ENCODE measurements at regions not wholly inside any gene's neighbourhood (a gene's known extent, or its start where the extent isn't known, plus 50 kb on each side); places are given as distances from the start of the nearest gene placed in this dataset.
"Not testable (repeated sequence)": the region's sequence is repeated elsewhere in the genome, so short reads cannot be mapped to it uniquely, and the experiment has no call there.

DNA sequence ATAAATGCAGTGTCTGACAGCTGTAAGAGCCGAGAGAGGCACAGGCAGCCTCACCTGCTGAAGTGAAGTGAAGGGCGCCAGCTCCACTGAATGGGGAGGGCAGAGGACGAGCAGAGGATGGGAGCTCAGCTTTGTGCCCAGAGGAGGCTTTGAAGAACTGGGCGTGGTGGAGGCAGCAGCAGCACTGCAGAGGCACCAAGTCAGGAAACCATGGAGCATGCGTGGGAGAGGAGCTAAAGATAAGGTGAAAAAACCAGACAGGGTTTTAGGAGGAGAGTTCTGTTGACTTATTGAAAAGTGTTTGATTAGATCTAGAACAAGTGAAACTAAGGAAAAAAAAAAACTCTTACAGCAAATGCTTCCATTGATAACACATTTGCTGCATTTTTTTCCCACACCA lies 216.4 kb downstream of the CXCL12 start:
- DNase-seq, result no peak

- DNase-seq, result no peak
Measured at GRCh38 chr10:44167752-44168151, 217.1 kb downstream of the CXCL12 start.

DNA sequence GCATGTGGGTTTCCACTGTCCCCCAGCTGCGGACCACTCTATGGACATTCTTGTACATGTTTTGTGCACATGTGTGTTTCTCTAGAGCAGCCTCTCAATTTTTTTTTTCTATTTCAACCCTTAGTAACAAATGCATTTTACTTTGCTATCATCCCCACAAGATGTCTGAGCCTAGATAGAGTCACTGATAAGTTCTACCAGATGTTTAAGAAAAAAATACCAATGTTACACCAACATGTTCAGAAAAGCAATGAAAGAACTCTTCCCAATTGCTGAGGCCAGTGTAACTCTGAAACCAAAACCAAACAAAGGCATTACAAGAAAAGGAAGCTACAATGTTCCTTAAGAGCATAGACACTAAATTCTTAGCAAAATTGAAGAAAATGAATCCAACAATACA lies 218.5 kb downstream of the CXCL12 start:
- DNase-seq, result no peak

GRCh38 chr10:44164251-44164956 lies 220.5 kb downstream of the CXCL12 start:
- DNase-seq, result no peak

DNA sequence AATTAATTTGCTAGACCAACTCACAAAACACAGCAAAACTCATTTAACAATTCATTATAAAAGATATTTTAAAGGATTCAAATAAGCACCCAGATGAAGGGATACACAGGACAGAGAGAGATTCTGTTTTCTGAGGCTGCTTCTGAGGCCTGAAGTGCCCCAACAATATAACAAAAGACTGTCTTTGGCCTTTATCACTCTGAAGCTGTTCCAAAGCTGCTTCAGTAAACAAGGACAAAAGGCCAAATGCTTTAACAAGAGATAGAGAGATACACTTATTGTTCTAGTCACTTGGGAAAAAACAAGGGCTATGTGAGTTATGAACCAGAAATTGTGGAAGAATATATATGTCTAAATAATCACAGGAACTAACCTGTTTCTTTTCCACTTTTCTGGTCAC lies 223.7 kb downstream of the CXCL12 start:
- no peak for DNase-seq

- DNase-seq, result no peak
Measured at GRCh38 chr10:44157574-44157973, 227.3 kb downstream of the CXCL12 start.

DNA sequence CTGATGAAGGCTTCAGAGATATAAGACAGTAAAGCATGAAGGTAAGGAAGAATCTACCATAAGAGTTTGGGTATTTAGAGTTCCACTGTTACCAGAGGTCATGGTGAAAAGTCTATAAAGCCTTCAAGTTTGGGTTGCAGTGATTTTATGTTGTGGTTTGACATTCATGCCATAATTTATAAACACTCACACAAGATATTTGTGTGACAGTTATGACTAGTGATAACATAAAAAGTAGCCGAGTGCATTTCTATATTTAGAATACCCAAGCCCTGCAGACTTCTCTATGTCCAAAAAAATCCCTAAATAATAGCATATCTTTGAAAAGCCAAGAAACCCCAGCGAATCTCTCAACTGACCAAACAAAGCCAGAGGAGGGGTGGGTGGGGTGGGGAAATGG lies 229.9 kb downstream of the CXCL12 start:
- DNase-seq, result no peak

- no peak for DNase-seq
Measured at GRCh38 chr10:44153918-44154670, 230.8 kb downstream of the CXCL12 start.

- no peak for DNase-seq
Measured at GRCh38 chr10:44143556-44143955, 241.3 kb downstream of the CXCL12 start.

DNA sequence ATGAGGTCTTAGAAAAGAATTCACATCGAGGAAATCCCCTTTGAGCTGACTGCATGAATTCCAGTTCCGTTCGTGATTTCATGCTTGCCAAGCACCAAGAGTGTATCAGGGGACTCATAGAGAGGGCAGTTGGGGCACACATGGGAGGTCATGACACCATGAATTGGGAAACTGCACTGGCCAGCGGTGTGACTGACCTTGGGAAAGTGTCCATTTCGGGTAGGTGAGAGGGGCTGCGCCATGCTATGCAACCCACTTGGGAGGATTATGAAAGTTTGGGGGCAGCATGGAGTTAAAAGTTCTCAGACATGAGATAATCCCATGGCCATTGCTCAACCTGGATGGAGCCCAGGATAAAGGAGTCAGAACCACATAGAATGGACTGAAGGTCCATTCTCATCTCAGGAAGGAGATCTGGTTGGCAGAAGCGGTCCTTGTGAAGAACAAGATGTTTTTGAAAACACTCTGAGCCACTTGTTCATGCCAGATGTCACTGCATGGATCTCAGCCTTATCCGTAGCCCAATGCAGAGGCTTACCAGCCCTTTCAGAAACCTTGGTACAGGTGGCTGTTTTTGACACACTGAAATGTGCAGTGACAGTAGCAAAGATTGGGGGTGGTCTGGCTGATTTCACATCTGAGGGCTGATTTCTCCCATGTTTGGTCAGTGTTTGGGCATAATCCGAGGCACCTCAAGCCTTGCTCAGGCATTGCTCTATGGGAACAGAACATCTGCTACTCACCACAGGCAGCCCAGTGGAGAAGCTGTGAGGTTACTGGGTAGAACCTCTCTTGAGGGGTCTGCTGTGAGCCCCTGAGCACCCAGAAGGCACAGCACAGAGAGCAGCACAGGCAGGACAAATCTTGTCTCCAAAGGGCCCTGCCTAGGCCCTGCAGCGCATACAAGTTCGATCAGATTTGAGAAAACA lies 252.3 kb downstream of the CXCL12 start:
- DNase-seq, result no peak

GRCh38 chr10:44126291-44126717 lies 258.6 kb downstream of the CXCL12 start:
- DNase-seq, result no peak

DNA sequence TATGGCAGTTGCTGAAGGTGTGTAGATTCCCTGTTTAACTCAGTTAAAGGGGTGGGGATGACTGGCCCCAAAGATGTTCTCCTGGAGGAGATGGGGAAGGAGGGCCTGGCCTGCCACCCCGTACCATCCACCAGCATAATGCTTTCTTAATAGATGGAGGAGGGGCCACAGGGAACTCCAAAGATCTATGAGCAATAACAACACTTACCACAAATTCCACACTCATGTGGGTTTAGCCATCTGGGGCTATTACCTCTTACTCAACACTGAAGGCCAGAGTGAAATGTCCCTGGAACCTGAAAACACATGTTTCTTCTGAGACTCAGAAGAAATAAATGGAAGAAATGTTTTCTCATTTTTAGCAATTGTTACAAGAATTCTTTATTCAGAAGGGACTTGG lies 259.0 kb downstream of the CXCL12 start:
- DNase-seq, result no peak

- DNase-seq, result no peak
Measured at GRCh38 chr10:44118500-44118899, 266.4 kb downstream of the CXCL12 start.

DNA sequence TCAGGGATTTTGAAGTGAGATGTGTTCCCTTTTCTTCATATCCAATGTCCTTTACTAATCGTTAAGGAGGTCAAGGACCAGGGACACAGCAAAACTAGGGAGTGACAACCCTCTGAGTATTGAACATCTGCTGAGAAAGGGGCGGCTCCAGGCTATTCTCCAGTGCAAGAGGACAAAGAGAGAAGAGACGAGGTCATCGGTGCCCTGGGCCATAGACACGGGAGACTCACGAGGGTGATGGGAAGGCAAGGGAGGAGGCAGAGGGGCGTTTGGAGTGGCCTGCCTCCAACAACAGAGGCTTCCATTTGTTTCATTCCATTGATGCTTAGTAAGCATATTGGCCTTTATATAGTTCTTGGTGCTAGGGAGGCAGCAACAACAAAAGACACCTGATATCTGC lies 268.4 kb downstream of the CXCL12 start:
- no peak for DNase-seq

- DNase-seq, result no peak
Measured at GRCh38 chr10:44115516-44115915, 269.4 kb downstream of the CXCL12 start.

GRCh38 chr10:44114441-44114840 lies 270.5 kb downstream of the CXCL12 start:
- no peak for DNase-seq

DNA sequence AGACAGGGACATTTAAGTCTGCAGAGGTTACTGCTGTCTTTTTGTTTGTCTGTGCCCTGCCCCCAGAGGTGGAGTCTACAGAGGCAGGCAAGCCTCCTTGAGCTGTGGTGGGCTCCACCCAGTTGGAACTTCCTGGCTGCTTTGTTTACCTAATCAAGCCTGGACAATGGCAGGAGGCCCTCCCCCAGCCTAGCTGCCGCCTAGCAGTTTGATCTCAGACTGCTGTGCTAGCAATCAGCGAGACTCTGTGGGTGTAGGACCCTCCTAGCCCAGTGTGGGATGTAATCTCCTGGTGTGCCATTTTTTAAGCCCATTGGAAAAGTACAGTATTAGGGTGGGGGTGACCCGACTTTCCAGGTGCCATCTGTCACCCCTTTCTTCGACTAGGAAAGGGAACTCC lies 272.6 kb downstream of the CXCL12 start:
- not testable (repeated sequence) for DNase-seq

GRCh38 chr10:44105696-44106095 lies 279.2 kb downstream of the CXCL12 start:
- no peak for DNase-seq

- DNase-seq, result no peak
Measured at GRCh38 chr10:44102726-44103255, 282.1 kb downstream of the CXCL12 start.

- no peak for DNase-seq
Measured at GRCh38 chr10:44101082-44101481, 283.8 kb downstream of the CXCL12 start.

DNA sequence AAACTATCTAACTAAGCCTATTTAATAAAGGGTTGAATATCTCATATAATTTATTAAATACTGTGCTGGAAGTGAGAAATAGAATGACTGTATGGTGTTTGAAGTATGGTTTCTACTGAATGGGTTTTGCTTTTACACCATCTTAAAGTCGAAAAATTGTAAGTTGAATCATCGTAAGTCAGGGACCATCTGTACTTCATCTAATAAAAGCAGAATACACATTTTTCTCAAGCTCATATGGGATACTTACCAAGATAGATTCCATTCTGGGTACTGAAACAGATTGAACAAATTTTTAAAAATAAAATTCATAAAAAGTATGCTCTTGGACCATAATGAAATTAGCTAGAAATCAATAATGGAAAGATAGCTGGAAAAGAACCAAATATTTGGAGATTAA lies 285.4 kb downstream of the CXCL12 start:
- DNase-seq, result no peak

DNA sequence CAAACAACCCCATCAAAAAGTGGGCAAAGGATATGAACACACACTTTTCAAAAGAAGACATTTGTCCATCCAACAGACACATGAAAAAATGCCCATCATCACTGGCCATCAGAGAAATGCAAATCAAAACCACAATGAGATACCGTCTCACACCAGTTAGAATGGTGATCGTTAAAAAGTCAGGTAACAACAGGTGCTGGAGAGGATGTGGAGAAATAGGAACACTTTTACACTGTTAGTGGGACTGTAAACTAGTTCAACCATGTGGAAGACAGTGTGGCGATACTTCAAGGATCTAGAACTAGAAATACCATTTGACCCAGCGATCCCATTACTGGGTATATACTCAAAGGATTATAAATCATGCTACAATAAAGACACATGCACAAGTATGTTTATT lies 288.7 kb downstream of the CXCL12 start:
- not testable (repeated sequence) for DNase-seq

- no peak for DNase-seq
Measured at GRCh38 chr10:44089671-44090070, 295.2 kb downstream of the CXCL12 start.

Measured in T-helper 2 cell (primary cell).